Neural progenitor cell (in vitro differentiated cells): ENCODE measurements at regions not wholly inside any gene's neighbourhood (a gene's known extent, or its start where the extent isn't known, plus 50 kb on each side); places are given as distances from the start of the nearest gene placed in this dataset.

Experiments used
- EZH2 ChIP-seq: fragments of 200-600 bp; sonication (generic); IDR thresholded peaks from 2 replicates; pipeline ENCODE4 v1.6.1; 2017; ENCODE audit warnings: antibody characterized with exemption, mild to moderate bottlenecking, moderate library complexity
- EZH2phosphoT487 ChIP-seq: fragments of 200-600 bp; sonication (generic); IDR thresholded peaks from 2 replicates; pipeline ENCODE4 v1.6.1; 2017; ENCODE audit warnings: antibody characterized with exemption
- TF ChIP-seq, protein P1 (sequence below): fragments of 200-600 bp; sonication (generic); IDR thresholded peaks from 2 replicates; pipeline ENCODE4 v1.5.1; 2017; ENCODE audit warnings: antibody characterized with exemption, mild to moderate bottlenecking

DNA sequence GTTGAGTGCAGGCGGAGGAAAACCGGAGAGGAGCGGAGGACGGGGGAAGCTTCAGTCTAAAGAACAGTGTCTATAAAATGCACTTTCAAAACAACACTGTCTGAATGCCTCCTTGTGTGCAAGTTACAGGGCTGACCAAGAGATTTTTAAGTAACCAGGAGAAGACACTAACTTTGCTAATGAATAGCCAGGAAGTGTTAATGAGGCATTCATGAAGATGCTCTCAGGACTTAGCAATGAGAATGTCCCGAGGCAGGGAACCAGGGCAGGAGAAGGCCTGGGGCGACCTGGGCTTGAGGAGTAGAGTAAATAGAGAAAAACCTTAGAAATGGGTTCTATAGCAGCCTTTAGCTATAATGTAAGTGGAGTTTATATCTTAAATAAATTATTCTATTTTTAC lies 312.1 kb downstream of the SKIDA1 start:
- TF ChIP-seq, protein P1, sequence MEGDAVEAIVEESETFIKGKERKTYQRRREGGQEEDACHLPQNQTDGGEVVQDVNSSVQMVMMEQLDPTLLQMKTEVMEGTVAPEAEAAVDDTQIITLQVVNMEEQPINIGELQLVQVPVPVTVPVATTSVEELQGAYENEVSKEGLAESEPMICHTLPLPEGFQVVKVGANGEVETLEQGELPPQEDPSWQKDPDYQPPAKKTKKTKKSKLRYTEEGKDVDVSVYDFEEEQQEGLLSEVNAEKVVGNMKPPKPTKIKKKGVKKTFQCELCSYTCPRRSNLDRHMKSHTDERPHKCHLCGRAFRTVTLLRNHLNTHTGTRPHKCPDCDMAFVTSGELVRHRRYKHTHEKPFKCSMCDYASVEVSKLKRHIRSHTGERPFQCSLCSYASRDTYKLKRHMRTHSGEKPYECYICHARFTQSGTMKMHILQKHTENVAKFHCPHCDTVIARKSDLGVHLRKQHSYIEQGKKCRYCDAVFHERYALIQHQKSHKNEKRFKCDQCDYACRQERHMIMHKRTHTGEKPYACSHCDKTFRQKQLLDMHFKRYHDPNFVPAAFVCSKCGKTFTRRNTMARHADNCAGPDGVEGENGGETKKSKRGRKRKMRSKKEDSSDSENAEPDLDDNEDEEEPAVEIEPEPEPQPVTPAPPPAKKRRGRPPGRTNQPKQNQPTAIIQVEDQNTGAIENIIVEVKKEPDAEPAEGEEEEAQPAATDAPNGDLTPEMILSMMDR: no peak
- no peak for TF ChIP-seq EZH2
- TF ChIP-seq EZH2phosphoT487: no peak
